Thoracic aorta (tissue), 2 donors: ENCODE measurements at regions not wholly inside any gene's neighbourhood (a gene's known extent, or its start where the extent isn't known, plus 50 kb on each side); places are given as distances from the start of the nearest gene placed in this dataset.

ENCODE experiments used
- ATAC-seq: fragments of 150-250 bp; one replicate; pipeline ENCODE4 v1.8.0; 2017; ENCODE audit warnings: low read depth; ENCODE audit not compliant: insufficient number of reproducible peaks, low FRiP score
- DNase-seq: peaks from one replicate; pipeline ENCODE4 v3.0.0-alpha.2; 2020; ENCODE audit warnings: low spot score
- H3K27ac ChIP-seq, 2 donors: fragments of 200-600 bp; sonication (generic); 1 replicate in 1 of 2; 2 replicates in 1 of 2; pipeline ENCODE4 v1.5.1; 2016; ENCODE audit warnings: mild to moderate bottlenecking in 2 of 2, moderate library complexity in 2 of 2
- H3K27me3 ChIP-seq: fragments of 200-600 bp; sonication (generic); replicated peaks from 2 replicates; pipeline ENCODE4 v1.6.0; 2016; ENCODE audit warnings: mild to moderate bottlenecking; ENCODE audit not compliant: insufficient read depth
- H3K36me3 ChIP-seq: fragments of 200-600 bp; sonication (generic); one replicate; pipeline ENCODE4 v1.5.1; 2016
- H3K4me1 ChIP-seq, 2 donors: fragments of 200-600 bp; sonication (generic); 1 replicate in 1 of 2; 2 replicates in 1 of 2; pipeline versions ENCODE4 v1.5.1 to v1.6.0; 2016; ENCODE audit warnings: low read depth in 2 of 2, mild to moderate bottlenecking in 1 of 2; ENCODE audit not compliant: control insufficient read depth in 1 of 2
- H3K4me3 ChIP-seq: fragments of 200-600 bp; sonication (generic); 2 replicates; pipeline ENCODE4 v1.5.1; 2016; ENCODE audit warnings: mild to moderate bottlenecking
- H3K9me3 ChIP-seq: fragments of 200-600 bp; sonication (generic); 2 replicates; pipeline ENCODE4 v1.5.1; 2016
- CTCF ChIP-seq: fragments of 200-600 bp; sonication (generic); IDR thresholded peaks from one replicate; pipeline ENCODE4 v1.5.1; 2019; ENCODE audit warnings: antibody characterized with exemption

DNA sequence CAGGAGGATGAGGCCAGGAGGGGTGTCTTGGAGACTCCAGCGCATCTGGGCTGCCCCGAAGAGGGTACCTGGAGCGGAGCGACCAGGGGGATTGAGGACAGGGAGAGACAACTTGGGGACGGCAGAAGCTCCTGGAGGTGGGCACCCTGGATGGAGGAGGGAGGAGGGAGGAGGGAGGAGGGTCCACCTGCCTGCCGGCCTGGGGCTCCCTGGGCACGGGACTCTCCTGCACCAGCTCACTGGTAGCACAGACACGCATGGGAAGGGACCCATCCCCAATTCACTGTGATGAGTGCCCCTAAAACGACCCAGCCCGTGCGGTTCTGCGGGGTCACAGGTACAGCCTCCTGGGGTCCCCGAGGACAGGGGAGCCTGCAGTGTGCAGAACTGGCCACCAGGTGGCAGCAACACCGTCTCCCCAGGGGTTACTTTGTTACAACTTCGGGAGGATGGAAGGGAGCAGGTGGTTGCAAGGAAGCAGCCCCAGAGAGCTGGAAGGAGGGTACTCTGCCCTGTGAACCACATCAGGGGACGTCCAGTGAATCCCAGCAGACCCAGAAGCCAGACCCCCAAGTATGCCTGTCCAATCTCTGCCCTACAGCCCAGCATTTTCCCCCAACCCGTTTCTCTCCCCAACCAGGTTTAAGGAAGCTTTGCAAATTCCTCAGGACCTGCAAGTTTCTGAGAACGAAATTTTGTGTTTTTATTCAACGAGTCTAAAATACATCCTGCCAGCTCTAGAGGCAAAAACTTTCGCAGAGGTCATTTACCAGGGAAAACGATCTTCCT lies 482.4 kb downstream of the NPHP4 start:
- DNase-seq, result no peak
- Histone ChIP-seq H3K36me3 (no peaks in the 10 kb centered on the region), H3K27ac (no peak overlapping the region), H3K9me3 (no peaks in the 10 kb centered on the region), H3K27me3 (no peaks in the 10 kb centered on the region), H3K4me1 (peaks cover 6 to 7% of the 10 kb centered on the region in 2 donors), H3K4me3 (no peak overlapping the region)
- peak; percentile 94 for TF ChIP-seq CTCF
- ATAC-seq, result peak; percentile 30

GRCh38 chr1:5508669-5509330 lies 483.4 kb downstream of the NPHP4 start:
- H3K27me3 ChIP-seq, result no peaks in the 10 kb centered on the region
- no peak for TF ChIP-seq CTCF
- H3K4me3 ChIP-seq, result no peak overlapping the region
- no peaks in the 10 kb centered on the region for H3K9me3 ChIP-seq
- H3K27ac ChIP-seq, result no peak overlapping the region
- ATAC-seq (no peak), DNase-seq (no peak)
- H3K4me1 ChIP-seq, result peaks cover 15 to 18% of the 10 kb centered on the region in 2 donors
- no peaks in the 10 kb centered on the region for H3K36me3 ChIP-seq

DNA sequence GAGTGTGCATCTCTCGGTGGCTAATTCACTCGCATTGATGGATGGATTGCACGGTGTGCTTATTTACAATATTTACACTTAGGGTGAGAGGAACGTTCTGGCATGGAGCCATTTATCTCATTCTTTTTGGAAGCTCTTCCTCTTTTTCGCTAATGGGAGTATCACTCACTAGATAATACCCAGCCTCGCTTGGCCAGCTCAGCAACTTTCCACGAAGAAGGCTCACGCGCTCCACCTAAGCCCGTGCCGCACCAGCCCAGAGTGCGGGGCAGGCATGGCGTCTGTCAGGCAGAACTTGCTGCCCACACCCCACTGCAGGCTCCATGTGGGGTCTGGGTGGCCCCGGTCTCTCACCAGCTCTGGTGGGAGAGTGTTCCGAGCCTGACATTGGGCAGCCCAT lies 484.9 kb downstream of the NPHP4 start:
- no peak for TF ChIP-seq CTCF
- H3K4me1 ChIP-seq, result peaks cover 25 to 31% of the 10 kb centered on the region in 2 donors
- no peak overlapping the region for H3K27ac ChIP-seq
- no peaks in the 10 kb centered on the region for H3K36me3 ChIP-seq
- ATAC-seq (no peak), DNase-seq (no peak)
- H3K27me3 ChIP-seq, result no peaks in the 10 kb centered on the region
- no peaks in the 10 kb centered on the region for H3K9me3 ChIP-seq
- no peak overlapping the region for H3K4me3 ChIP-seq

DNA sequence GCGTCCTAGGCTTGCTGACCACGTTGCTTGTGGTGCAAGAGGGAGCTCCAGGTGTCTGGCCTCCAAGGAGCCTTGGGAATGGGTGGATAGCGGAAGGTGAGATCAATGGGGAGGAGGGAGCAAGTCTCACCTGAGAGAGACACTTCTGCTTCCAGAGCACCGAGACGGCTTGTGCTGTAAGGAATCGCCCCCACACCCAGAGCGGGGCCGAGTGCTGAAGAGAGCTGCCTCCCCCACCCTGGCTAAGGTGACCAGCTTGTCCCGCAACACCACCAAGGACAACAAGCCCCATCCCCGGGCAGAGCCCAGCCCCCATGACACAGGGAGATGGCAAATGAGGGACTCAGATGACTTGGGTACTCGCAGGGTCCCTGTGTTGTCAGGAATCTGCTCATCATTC lies 485.6 kb downstream of the NPHP4 start:
- no peaks in the 10 kb centered on the region for H3K27me3 ChIP-seq
- no peak for ATAC-seq

More for the DNA sequence above, 485.6 kb downstream of the NPHP4 start:
- Histone ChIP-seq H3K4me1 (peaks cover 25 to 38% of the 10 kb centered on the region in 2 donors), H3K36me3 (no peaks in the 10 kb centered on the region), H3K4me3 (no peak overlapping the region), H3K9me3 (no peaks in the 10 kb centered on the region), H3K27ac (no peak overlapping the region)
- TF ChIP-seq CTCF, result no peak
- DNase-seq, result no peak
